ENCODE measurements at regions not wholly inside any gene's neighbourhood (a gene's known extent, or its start where the extent isn't known, plus 50 kb on each side); places are given as distances from the start of the nearest gene placed in this dataset.

DNA sequence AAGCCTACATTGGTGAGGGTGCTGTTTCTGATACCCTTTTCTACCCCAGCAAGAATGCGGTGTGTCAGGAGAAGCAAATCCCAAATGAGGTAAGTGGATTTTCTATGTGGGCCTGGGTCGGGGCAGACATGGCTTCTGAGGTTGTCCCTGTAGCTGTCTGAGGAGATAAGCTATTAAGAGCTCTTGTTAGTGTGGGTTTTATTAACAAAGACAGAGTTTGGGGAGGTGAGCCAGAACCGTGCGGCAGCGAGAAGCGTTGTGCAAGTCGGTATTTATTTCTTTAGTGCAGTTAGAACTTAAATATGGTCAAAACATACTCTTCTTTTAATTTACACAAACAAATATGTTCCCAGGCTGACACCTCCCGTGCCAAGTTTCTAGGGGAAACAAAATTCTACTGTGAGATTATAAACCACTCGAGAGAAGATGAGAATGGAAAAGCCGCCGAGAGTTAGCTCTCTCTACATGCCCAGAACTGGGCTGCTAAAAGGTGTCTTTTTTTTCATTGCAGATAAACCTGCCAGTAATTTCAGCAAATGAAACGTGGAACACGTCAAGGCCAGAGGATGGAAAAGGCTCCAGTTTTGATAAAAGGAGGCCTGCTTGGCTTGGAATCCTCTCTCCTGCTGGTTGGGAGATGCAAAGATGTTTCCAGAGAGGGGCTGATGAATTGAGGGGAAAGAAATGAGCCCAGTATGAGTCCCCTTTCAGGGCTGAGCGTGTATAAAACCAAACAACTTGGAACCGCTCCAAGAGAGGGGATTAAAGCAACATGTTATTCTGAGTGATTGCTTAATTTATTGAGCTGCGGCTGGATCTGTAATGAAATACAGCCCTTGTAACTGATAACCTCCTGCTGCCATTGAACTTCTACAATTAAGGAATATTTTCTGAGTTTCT is 254.6 kb downstream of the MRTFB start:
- Mint-ChIP-seq H3K4me3 (no peak overlapping the region), H3K4me1 (peaks cover 5% of the 10 kb centered on the region), H3K27me3 (no peaks in the 10 kb centered on the region), H3K9me3 (no peaks in the 10 kb centered on the region), H3K27ac (no peak overlapping the region)
- DNase-seq = no peak
- ATAC-seq = no peak

DNA sequence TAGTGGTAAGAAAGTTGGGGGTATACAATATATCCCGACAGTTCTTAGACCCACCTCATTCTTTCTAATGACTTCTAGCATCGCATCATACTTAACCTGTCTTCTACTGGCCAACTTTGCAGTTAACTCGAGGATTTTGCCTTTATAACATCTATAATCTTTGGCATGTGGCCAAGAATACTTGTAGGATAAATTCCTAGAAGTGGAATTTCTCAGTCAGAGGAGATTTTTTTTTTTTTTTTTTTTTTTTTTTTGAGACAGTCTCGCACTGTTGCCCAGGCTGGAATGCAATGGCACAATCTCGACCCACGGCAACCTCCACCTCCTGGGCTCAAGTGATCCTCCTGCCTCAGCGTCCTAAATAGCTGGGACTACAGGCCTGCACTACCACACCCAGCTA is 253.5 kb downstream of the MRTFB start:
- no peaks in the 10 kb centered on the region for H3K4me1 Mint-ChIP-seq
- ATAC-seq = no peak
- no peak for DNase-seq

DNA sequence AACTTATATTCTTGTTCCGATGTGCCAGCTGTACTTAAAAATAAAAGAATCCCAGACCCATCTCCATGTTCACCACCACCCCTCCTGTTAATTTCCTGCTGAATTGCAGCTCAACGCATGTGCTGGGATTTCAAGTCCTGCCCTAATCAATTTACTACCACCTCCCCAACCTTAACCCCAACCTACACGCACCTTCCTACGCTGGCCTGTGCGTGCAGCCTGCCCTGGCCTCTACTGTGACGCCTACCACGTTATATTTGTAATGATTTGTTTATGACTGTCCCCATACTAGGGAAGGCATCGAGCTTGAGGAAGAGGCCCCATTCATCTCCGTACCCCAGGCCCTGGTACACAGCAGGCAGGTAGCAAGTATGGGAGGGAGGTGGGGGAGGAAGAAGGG is 251.1 kb downstream of the MRTFB start:
- no peaks in the 10 kb centered on the region for H3K27me3 Mint-ChIP-seq
- no peaks in the 10 kb centered on the region for H3K4me1 Mint-ChIP-seq
- no peaks in the 10 kb centered on the region for H3K9me3 Mint-ChIP-seq
- no peak overlapping the region for H3K27ac Mint-ChIP-seq
- DNase-seq (no peak), ATAC-seq (no peak)
- no peak overlapping the region for H3K4me3 Mint-ChIP-seq

More for the DNA sequence above, 253.5 kb downstream of the MRTFB start:
- no peak overlapping the region for H3K4me3 Mint-ChIP-seq
- no peaks in the 10 kb centered on the region for H3K27me3 Mint-ChIP-seq
- H3K9me3 Mint-ChIP-seq = no peaks in the 10 kb centered on the region
- peak overlapping the region in 1 of 2 donors; percentile 78 for H3K27ac Mint-ChIP-seq

DNA sequence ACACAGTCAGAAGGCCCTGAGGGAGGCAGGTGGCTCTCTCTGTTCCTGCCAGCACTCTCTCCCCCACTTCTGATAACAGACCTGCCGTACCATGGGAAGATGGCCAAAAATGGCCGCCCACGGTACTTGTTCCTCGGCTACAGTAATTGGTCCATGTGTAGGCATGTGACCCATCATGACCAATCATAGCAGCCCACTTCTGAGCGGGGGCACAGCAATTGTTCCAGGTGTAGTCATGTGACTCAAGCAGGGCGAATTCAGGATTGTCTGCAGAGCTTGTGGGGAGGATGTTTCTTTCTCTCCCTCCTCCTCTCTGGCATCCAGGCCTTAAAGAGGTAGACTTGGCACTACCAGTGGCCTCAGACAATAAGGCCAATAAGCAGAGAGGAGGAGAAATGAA is 250.4 kb downstream of the MRTFB start:
- Mint-ChIP-seq H3K4me3 (no peak overlapping the region), H3K27ac (peak overlapping the region in 1 of 2 donors; percentile 79), H3K9me3 (no peaks in the 10 kb centered on the region), H3K4me1 (no peaks in the 10 kb centered on the region), H3K27me3 (no peaks in the 10 kb centered on the region)
- no peak for DNase-seq
- ATAC-seq = no peak

DNA sequence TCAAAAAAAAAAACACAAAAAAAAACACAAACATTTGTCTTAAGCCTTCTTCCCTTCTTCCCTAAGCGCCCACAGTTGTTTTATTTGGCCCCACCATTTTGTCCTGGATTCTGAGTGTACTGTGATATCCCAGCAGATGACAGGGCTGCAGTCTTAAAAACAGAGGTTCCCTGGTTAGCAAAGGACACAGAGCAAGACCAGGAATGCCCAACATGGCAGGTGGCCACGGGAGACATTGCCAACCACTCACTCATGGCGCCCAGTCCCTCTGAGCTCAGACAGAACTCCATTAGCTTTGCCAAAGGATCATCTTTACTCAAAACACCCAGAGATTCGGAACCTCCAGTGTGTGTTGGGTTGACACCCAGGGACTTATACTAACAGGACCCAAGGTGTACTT is 249.3 kb downstream of the MRTFB start:
- Mint-ChIP-seq H3K27me3 (no peaks in the 10 kb centered on the region), H3K4me3 (no peak overlapping the region), H3K9me3 (no peaks in the 10 kb centered on the region), H3K27ac (no peak overlapping the region), H3K4me1 (no peaks in the 10 kb centered on the region)
- no peak for DNase-seq
- no peak for ATAC-seq

All from stimulated activated naive CD8-positive, alpha-beta T cell treated with anti-CD3 and anti-CD28 coated beads, Interleukin-15, amount 100 ng/mL, for 72 hours (primary cell).